Gastroesophageal sphincter (tissue), 4 donors: ENCODE measurements at regions not wholly inside any gene's neighbourhood (a gene's known extent, or its start where the extent isn't known, plus 50 kb on each side); places are given as distances from the start of the nearest gene placed in this dataset.

Experiments used
- ATAC-seq: fragments of 150-250 bp; one replicate; pipeline ENCODE4 v1.9.1; 2016; ENCODE audit warnings: mild to moderate bottlenecking, moderate library complexity
- H3K27ac ChIP-seq, 4 donors: fragments of 200-600 bp; sonication (generic) in 3 of 4; 1 replicate in 3 of 4; 2 replicates in 1 of 4; pipeline ENCODE4 v1.5.1; 2016 to 2019
- H3K27me3 ChIP-seq: fragments of 200-600 bp; sonication (generic); one replicate; pipeline ENCODE4 v1.5.1; 2019
- H3K36me3 ChIP-seq, 2 donors: fragments of 200-600 bp; sonication (generic); one replicate each; pipeline ENCODE4 v1.5.1; 2019; ENCODE audit warnings: control low read depth in 1 of 2
- H3K4me1 ChIP-seq, 3 donors: fragments of 200-600 bp; sonication (generic); 1 replicate in 2 of 3; 2 replicates in 1 of 3; pipeline ENCODE4 v1.5.1; 2016 to 2019; ENCODE audit warnings: control low read depth in 2 of 3
- H3K4me3 ChIP-seq, 2 donors: fragments of 200-600 bp; sonication (generic); one replicate each; pipeline ENCODE4 v1.5.1; 2019; ENCODE audit warnings: mild to moderate bottlenecking in 1 of 2, moderate library complexity in 1 of 2
- H3K9me3 ChIP-seq, 3 donors: fragments of 200-600 bp; sonication (generic); one replicate each; pipeline ENCODE4 v1.5.1; 2017 to 2019; ENCODE audit warnings: control low read depth in 2 of 3
- EP300 ChIP-seq: sonication (generic); formaldehyde crosslinking; IDR thresholded peaks from one replicate; pipeline ENCODE4 v1.6.1; 2017; ENCODE audit warnings: antibody characterized with exemption, mild to moderate bottlenecking
- POLR2A ChIP-seq, 2 donors: fragments of 450-650 bp; IDR thresholded peaks; one replicate each; pipeline ENCODE4 v1.6.1; 2017; ENCODE audit warnings: antibody characterized with exemption in 2 of 2, mild to moderate bottlenecking in 2 of 2, moderate library complexity in 1 of 2
- POLR2AphosphoS5 ChIP-seq: sonication (generic); formaldehyde crosslinking; IDR thresholded peaks from one replicate; pipeline ENCODE4 v1.6.1; 2017; ENCODE audit warnings: antibody characterized with exemption
- WGBS, 2 donors: methylation state at CpG; one replicate each; pipeline ENCODE4 v1.1.5; 2018; ENCODE audit warnings: low coverage in 1 of 2; 5-methylcytosine and 5-hydroxymethylcytosine counted together
- TF ChIP-seq, protein P1 (sequence below), 4 experiments: fragments of 200-600 bp in 2 of 4; fragments of 450-650 bp in 2 of 4; sonication (generic) in 1 of 4; IDR thresholded peaks; one replicate each; pipeline ENCODE4 v1.5.1; 2017 to 2019; ENCODE audit warnings: antibody characterized with exemption in 4 of 4, mild to moderate bottlenecking in 2 of 4, moderate library complexity in 2 of 4

DNA sequence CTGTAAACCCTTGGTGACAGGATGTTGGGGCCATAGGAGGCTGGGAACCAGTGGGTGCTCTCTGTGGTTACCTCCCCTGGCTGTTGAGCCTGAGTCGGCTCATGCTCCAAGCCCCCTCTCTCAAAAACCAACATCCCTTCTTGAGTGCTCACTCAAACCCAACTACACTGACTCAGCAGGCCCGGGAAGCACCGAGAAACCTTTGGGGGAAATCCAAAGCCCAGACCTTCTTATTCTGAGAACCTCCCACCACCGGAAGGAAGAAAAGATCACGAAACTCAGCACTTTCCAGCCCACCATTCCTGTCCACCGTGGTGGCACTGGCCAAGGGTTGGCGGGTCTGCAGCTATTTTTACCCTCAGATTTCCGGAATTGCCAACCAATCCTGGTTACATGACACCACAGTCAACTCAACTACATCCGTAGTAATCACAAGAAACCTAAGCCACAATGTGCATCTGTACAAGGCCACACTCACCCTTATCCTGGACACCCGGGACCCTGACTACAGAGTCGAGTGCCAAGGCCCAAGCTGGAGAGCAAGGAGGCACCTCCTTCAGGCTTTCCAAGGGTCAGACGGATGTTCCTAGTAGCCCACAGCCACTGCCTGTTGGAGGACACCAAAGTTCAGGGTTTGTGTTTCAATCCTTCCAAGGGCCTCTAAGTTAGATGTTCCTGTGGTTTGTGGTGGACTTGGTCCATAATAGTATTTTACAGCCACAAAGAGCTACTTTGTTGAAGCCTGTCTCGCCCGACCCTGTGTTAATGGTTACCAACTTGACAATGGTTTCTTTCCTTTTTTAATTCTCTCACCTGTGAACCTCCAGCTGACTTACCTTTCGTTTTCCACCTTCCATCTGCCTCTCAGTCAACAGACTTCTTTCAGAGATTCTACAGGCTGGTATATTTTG is 317.0 kb downstream of the CDC5L start:
- no peak overlapping the region for H3K27ac ChIP-seq
- 95% methylated on average over 4 to 9 of the region's 15 CpGs for WGBS, 2 donors
- ATAC-seq, result no peak
- H3K36me3 ChIP-seq, result no peaks in the 10 kb centered on the region
- H3K4me3 ChIP-seq, result no peak overlapping the region
- TF ChIP-seq, protein P1, sequence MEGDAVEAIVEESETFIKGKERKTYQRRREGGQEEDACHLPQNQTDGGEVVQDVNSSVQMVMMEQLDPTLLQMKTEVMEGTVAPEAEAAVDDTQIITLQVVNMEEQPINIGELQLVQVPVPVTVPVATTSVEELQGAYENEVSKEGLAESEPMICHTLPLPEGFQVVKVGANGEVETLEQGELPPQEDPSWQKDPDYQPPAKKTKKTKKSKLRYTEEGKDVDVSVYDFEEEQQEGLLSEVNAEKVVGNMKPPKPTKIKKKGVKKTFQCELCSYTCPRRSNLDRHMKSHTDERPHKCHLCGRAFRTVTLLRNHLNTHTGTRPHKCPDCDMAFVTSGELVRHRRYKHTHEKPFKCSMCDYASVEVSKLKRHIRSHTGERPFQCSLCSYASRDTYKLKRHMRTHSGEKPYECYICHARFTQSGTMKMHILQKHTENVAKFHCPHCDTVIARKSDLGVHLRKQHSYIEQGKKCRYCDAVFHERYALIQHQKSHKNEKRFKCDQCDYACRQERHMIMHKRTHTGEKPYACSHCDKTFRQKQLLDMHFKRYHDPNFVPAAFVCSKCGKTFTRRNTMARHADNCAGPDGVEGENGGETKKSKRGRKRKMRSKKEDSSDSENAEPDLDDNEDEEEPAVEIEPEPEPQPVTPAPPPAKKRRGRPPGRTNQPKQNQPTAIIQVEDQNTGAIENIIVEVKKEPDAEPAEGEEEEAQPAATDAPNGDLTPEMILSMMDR (IDR thresholded peaks at IDR 0.05), result no peak
- no peak for TF ChIP-seq POLR2A (IDR thresholded peaks at IDR 0.05)
- no peak for TF ChIP-seq POLR2AphosphoS5
- TF ChIP-seq EP300, result no peak
- no peaks in the 10 kb centered on the region for H3K27me3 ChIP-seq
- H3K9me3 ChIP-seq, result no peaks in the 10 kb centered on the region
- H3K4me1 ChIP-seq, result no peaks in the 10 kb centered on the region

DNA sequence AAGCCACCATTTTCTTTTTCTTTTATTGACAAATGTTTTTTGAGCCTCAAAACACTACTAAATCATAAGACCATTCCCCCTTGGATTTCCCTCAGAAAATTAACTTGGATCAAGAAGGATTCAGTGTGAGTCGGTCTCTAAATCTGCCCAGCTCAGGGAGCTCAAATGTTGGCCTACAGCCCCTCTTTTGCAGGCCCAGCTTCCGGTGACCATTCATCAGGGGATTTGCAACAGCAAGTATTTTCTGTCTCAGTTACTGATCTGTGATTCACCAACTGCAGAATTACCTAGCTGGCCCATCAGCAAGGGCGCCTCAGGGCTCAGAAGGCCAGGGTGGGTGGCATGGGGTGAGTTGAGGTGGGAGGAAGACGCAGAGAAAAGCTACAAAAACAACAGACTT is 318.1 kb downstream of the CDC5L start:
- Histone ChIP-seq H3K27me3 (no peaks in the 10 kb centered on the region), H3K4me1 (no peaks in the 10 kb centered on the region), H3K36me3 (no peaks in the 10 kb centered on the region), H3K4me3 (no peak overlapping the region), H3K27ac (no peak overlapping the region), H3K9me3 (no peaks in the 10 kb centered on the region)
- ATAC-seq, result no peak
- TF ChIP-seq, protein P1 (IDR thresholded peaks at IDR 0.05), result no peak
- no peak for TF ChIP-seq POLR2A (IDR thresholded peaks at IDR 0.05)
- TF ChIP-seq EP300, result no peak
- no peak for TF ChIP-seq POLR2AphosphoS5
- WGBS, 2 donors, result 67 to 86% methylated on average over 1 of the region's 4 CpGs

DNA sequence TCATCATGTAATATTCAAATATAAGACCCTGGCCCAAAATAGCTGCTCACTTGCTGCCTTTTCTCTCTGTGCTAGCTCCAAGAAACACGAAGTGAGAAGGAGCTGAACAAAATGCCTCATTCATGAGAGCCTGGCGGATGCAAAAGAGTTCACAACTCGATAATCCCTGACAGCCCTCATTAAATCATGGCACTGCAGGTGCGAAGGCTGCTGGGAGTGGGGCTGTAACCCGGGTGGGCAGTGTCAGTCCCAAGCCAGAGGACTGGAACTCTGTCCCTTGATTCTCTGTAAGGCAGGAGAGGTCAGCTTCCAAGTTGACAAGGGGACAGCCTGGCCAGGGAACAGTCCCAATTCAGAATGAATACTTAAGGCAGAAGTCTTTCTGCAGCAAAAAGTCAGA is 318.5 kb downstream of the CDC5L start:
- WGBS, 2 donors, result 67 to 89% methylated on average over 1 to 4 of the region's 5 CpGs
- no peak for ATAC-seq

DNA sequence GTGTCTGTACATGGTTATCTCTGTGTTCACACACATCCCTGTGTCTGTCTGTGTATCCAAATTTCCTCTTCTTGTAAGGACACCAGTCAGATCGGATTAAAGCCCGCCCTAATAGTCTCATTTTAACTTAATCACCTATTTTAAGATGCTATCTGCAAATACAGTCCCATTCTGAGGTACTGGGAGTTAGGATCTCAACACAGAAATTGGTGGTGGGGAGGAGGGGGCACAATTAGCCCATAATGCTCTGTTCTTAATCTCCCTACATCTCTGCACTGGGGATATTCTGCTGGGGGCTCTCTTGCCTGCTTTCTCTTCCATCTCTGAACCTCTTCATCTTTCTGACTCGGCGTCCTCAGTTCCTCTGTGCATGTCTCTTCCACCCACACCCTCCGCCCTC is 320.7 kb downstream of the CDC5L start:
- no peak for ATAC-seq
- Histone ChIP-seq H3K27me3 (no peaks in the 10 kb centered on the region), H3K4me1 (no peaks in the 10 kb centered on the region), H3K9me3 (no peaks in the 10 kb centered on the region), H3K36me3 (no peaks in the 10 kb centered on the region), H3K4me3 (no peak overlapping the region), H3K27ac (no peak overlapping the region)
- WGBS, 2 donors, result 90 to 100% methylated on average over 3 to 5 of the region's 5 CpGs
- no peak for TF ChIP-seq POLR2A (IDR thresholded peaks at IDR 0.05)

More for the DNA sequence above, 318.5 kb downstream of the CDC5L start:
- Histone ChIP-seq H3K4me1 (no peaks in the 10 kb centered on the region), H3K27me3 (no peaks in the 10 kb centered on the region), H3K9me3 (no peaks in the 10 kb centered on the region), H3K36me3 (no peaks in the 10 kb centered on the region), H3K27ac (no peak overlapping the region), H3K4me3 (no peak overlapping the region)
- no peak for TF ChIP-seq POLR2AphosphoS5
- TF ChIP-seq EP300, result no peak
- TF ChIP-seq POLR2A (IDR thresholded peaks at IDR 0.05), result no peak
- TF ChIP-seq, protein P1 (IDR thresholded peaks at IDR 0.05), result no peak

DNA sequence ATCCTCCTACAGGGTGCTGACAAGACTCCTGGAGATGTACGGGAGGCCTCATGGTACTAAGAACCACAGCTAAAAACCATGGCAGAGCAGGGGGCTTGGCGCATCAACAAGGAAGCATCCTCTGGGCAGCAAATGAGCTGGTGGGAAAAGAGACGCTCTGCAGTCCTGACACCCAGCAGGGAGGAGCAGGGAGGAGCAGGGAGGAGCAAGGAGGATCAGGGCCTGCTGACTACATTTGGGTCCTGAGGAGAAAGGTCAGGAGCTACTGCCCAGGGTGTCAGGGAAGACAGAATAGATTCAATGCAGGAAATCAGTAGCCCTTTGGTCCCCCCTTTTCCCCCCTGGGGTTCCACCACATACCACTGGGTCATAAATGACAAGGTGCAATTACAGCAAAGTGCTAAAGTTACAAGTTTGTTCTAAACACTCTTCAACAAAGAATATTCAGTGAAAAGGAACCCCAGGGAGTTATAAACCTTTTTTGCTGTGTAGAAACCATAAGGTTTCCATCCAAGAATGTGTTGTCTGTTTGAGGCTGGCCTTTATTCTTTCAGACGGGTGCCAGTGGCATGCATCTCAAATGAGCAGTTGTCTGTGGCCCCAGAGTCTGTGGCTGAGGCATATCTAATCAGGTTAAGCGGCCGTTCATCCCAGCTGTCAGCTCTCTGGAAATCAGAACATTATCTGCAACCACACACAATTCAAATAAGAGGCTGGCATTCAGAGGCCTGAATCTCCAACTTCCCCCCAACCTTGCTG is 325.0 kb downstream of the CDC5L start:
- Histone ChIP-seq H3K4me3 (no peak overlapping the region), H3K9me3 (no peaks in the 10 kb centered on the region), H3K4me1 (no peaks in the 10 kb centered on the region), H3K36me3 (no peaks in the 10 kb centered on the region), H3K27me3 (no peaks in the 10 kb centered on the region), H3K27ac (no peak overlapping the region)
- WGBS, 2 donors, result 68 to 93% methylated on average over 3 to 5 of the region's 6 CpGs
- TF ChIP-seq POLR2A (IDR thresholded peaks at IDR 0.05), result no peak
- TF ChIP-seq POLR2AphosphoS5, result no peak
- TF ChIP-seq EP300, result no peak
- TF ChIP-seq, protein P1 (IDR thresholded peaks at IDR 0.05), result no peak
- no peak for ATAC-seq
